Liver (tissue), 8 donors: ENCODE measurements at regions not wholly inside any gene's neighbourhood (a gene's known extent, or its start where the extent isn't known, plus 50 kb on each side); places are given as distances from the start of the nearest gene placed in this dataset.

Experiments
- DNase-seq: peaks from one replicate; pipeline ENCODE4 v3.0.0-alpha.2; 2017; ENCODE audit warnings: low spot score
- H3K27ac ChIP-seq, 2 donors: one replicate each; pipeline ENCODE4 v1.7.0; 2013; ENCODE audit warnings: inconsistent platforms in 2 of 2, low read length in 2 of 2, control low read depth in 1 of 2, low read depth in 1 of 2, mild to moderate bottlenecking in 1 of 2
- H3K27me3 ChIP-seq, 4 donors: one replicate each; pipeline versions ENCODE4 v1.6.1 to v1.7.0; 2013; ENCODE audit warnings: low read length in 3 of 4, inconsistent platforms in 1 of 4, mild to moderate bottlenecking in 1 of 4, moderate library complexity in 1 of 4; ENCODE audit not compliant: control insufficient read depth in 4 of 4, insufficient read depth in 4 of 4
- H3K36me3 ChIP-seq, 4 donors: one replicate each; pipeline versions ENCODE4 v1.6.1 to v1.7.0; 2013; ENCODE audit warnings: low read length in 3 of 4, mild to moderate bottlenecking in 3 of 4, low read depth in 1 of 4, moderate library complexity in 1 of 4; ENCODE audit not compliant: control insufficient read depth in 4 of 4, insufficient read depth in 3 of 4
- H3K4me1 ChIP-seq, 4 donors: one replicate each; pipeline versions ENCODE4 v1.6.1 to v1.7.0; 2013; ENCODE audit warnings: low read length in 3 of 4, mild to moderate bottlenecking in 3 of 4, moderate library complexity in 1 of 4; ENCODE audit not compliant: control insufficient read depth in 4 of 4, insufficient read depth in 4 of 4
- H3K4me3 ChIP-seq, 3 donors: one replicate each; pipeline versions ENCODE4 v1.6.1 to v1.7.0; 2013; ENCODE audit warnings: low read length in 3 of 3, control low read depth in 1 of 3, low read depth in 1 of 3, mild to moderate bottlenecking in 1 of 3
- H3K9ac ChIP-seq, 2 donors: one replicate each; pipeline ENCODE4 v1.7.0; 2013; ENCODE audit warnings: low read length in 2 of 2, mild to moderate bottlenecking in 2 of 2, moderate library complexity in 2 of 2, control low read depth in 1 of 2, low read depth in 1 of 2
- H3K9me3 ChIP-seq, 4 donors: one replicate each; pipeline versions ENCODE4 v1.6.1 to v1.7.0; 2013; ENCODE audit warnings: low read length in 3 of 4; ENCODE audit not compliant: control insufficient read depth in 4 of 4
- FOXA1 ChIP-seq: IDR thresholded peaks from 2 replicates; pipeline ENCODE4 v1.6.1; 2016; ENCODE audit warnings: antibody characterized with exemption
- FOXA2 ChIP-seq: IDR thresholded peaks from 2 replicates; pipeline ENCODE4 v1.6.1; 2016; ENCODE audit warnings: antibody characterized with exemption
- GABPA ChIP-seq, 2 donors: IDR thresholded peaks in 1 of 2; conservative IDR thresholded peaks in 1 of 2; 2 replicates each; pipeline ENCODE4 v1.6.1; 2016; ENCODE audit warnings: antibody characterized with exemption in 2 of 2, mild to moderate bottlenecking in 1 of 2, moderate library complexity in 1 of 2
- HNF4G ChIP-seq: IDR thresholded peaks from 2 replicates; pipeline ENCODE4 v1.6.1; 2016; ENCODE audit warnings: antibody characterized with exemption
- JUND ChIP-seq, 2 donors: IDR thresholded peaks; 2 replicates each; pipeline ENCODE4 v1.6.1; 2016; ENCODE audit warnings: antibody characterized with exemption in 2 of 2
- NR2F2 ChIP-seq: IDR thresholded peaks from 2 replicates; pipeline ENCODE4 v1.6.1; 2016; ENCODE audit warnings: antibody characterized with exemption
- RXRA ChIP-seq, 2 donors: IDR thresholded peaks; 2 replicates each; pipeline ENCODE4 v1.6.1; 2017 to 2018; ENCODE audit warnings: antibody characterized with exemption in 2 of 2, mild to moderate bottlenecking in 1 of 2
- SP1 ChIP-seq: IDR thresholded peaks from 2 replicates; pipeline ENCODE4 v1.6.1; 2018; ENCODE audit warnings: antibody characterized with exemption, mild to moderate bottlenecking
- TAF1 ChIP-seq: conservative IDR thresholded peaks from 2 replicates; pipeline ENCODE4 v1.6.1; 2016; ENCODE audit warnings: antibody characterized with exemption, mild to moderate bottlenecking
- YY1 ChIP-seq: IDR thresholded peaks from 2 replicates; pipeline ENCODE4 v1.6.1; 2016; ENCODE audit warnings: antibody characterized with exemption, mild to moderate bottlenecking
- WGBS: extraction: QIAGEN DNeasy Blood & Tissue Kit; methylation state at CpG from one replicate; pipeline ENCODE4 v1.1.7; 2013; 5-methylcytosine and 5-hydroxymethylcytosine counted together
- TF ChIP-seq, protein P1 (sequence below): IDR thresholded peaks from 2 replicates; pipeline ENCODE4 v1.6.1; 2016; ENCODE audit warnings: antibody characterized with exemption
- TF ChIP-seq, protein P2 (sequence below): IDR thresholded peaks from 2 replicates; pipeline ENCODE4 v1.6.1; 2016; ENCODE audit warnings: antibody characterized with exemption
- TF ChIP-seq, protein P3 (sequence below): IDR thresholded peaks from 2 replicates; pipeline ENCODE4 v1.6.1; 2016; ENCODE audit warnings: antibody characterized with exemption, mild to moderate bottlenecking
- TF ChIP-seq, protein P4 (sequence below): IDR thresholded peaks from 2 replicates; pipeline ENCODE4 v1.6.1; 2016; ENCODE audit warnings: antibody characterized with exemption
- TF ChIP-seq, protein P5 (sequence below): fragments of 150-350 bp; IDR thresholded peaks from 2 replicates; pipeline ENCODE4 v1.5.1; 2017; ENCODE audit warnings: improper control_type of control experiment, low read depth, low read length; ENCODE audit not compliant: missing input control
- donor health status: healthy.
- donor health status: healthy.
- donor health status: healthy.
- donor health status: healthy.
- donor health status: healthy.

DNA sequence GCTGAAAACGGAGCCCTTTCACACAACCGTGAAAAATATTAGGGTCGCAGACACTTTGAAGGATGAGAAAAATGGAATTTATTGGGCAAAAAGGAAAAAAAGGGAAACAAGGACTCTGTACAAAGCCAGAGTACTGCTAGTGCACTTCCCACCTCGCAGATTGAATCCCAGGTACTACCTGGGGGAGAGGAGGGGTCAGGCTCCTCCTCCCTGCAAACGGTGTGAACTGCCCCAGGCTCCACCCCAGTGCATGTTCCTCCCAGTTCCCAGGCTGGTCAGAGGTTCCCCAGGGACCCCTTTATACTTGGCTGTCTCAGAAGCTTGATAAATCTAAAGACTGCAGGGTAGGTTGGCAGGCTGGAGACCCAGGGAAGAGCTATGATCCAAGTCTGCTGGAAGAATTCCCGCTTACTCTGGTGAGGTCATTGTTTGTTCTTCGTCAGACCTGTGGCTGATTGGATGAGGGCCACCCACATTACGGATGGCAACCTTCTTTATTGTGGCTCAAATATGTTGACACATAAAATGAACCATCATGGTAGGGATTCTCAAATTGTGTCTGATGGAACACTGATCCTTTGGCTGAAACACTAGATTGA lies 290.4 kb upstream of the POU3F3 start:
- WGBS = 61% methylated on average over 8 of the region's 8 CpGs
- H3K9ac ChIP-seq = no peak overlapping the region
- DNase-seq = no peak

DNA sequence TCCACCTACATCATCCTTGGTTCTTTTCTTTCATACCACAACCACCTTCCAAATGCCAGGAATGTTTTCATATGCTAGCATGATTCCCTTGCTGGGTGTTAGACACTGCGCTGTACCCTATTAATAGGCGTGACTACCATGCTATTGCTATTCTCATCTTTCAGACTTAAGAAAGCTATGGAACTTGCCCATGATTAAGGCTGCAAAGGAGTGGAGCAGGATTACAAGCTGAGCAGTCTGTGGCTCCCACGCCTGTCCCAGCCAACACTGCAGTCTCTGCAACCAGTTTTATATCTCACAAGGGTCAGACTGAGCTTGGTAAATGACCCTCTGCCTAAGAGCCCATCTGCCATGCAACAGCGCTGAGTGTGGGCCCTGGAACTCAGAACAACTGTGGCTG lies 285.7 kb upstream of the POU3F3 start:
- Histone ChIP-seq H3K36me3 (no peaks in the 10 kb centered on the region), H3K9me3 (no peaks in the 10 kb centered on the region), H3K27ac (no peak overlapping the region), H3K4me1 (no peaks in the 10 kb centered on the region), H3K9ac (no peak overlapping the region), H3K4me3 (no peak overlapping the region), H3K27me3 (peaks cover 0 to 2% (median 0%) of the 10 kb centered on the region in 4 donors)
- 92% methylated on average over 4 of the region's 4 CpGs for WGBS
- no peak for DNase-seq
- TF ChIP-seq GABPA (IDR thresholded peaks at IDR 0.05 in 1 of 2, conservative IDR thresholded peaks at IDR 0.05 in 1 of 2) (no peak), HNF4G (no peak), RXRA (IDR thresholded peaks at IDR 0.05) (no peak), FOXA2 (no peak), YY1 (no peak)
- TF ChIP-seq, protein P1, sequence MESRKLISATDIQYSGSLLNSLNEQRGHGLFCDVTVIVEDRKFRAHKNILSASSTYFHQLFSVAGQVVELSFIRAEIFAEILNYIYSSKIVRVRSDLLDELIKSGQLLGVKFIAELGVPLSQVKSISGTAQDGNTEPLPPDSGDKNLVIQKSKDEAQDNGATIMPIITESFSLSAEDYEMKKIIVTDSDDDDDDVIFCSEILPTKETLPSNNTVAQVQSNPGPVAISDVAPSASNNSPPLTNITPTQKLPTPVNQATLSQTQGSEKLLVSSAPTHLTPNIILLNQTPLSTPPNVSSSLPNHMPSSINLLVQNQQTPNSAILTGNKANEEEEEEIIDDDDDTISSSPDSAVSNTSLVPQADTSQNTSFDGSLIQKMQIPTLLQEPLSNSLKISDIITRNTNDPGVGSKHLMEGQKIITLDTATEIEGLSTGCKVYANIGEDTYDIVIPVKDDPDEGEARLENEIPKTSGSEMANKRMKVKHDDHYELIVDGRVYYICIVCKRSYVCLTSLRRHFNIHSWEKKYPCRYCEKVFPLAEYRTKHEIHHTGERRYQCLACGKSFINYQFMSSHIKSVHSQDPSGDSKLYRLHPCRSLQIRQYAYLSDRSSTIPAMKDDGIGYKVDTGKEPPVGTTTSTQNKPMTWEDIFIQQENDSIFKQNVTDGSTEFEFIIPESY = no peak
- TF ChIP-seq, protein P2, sequence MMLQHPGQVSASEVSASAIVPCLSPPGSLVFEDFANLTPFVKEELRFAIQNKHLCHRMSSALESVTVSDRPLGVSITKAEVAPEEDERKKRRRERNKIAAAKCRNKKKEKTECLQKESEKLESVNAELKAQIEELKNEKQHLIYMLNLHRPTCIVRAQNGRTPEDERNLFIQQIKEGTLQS = no peak
- TF ChIP-seq, protein P3, sequence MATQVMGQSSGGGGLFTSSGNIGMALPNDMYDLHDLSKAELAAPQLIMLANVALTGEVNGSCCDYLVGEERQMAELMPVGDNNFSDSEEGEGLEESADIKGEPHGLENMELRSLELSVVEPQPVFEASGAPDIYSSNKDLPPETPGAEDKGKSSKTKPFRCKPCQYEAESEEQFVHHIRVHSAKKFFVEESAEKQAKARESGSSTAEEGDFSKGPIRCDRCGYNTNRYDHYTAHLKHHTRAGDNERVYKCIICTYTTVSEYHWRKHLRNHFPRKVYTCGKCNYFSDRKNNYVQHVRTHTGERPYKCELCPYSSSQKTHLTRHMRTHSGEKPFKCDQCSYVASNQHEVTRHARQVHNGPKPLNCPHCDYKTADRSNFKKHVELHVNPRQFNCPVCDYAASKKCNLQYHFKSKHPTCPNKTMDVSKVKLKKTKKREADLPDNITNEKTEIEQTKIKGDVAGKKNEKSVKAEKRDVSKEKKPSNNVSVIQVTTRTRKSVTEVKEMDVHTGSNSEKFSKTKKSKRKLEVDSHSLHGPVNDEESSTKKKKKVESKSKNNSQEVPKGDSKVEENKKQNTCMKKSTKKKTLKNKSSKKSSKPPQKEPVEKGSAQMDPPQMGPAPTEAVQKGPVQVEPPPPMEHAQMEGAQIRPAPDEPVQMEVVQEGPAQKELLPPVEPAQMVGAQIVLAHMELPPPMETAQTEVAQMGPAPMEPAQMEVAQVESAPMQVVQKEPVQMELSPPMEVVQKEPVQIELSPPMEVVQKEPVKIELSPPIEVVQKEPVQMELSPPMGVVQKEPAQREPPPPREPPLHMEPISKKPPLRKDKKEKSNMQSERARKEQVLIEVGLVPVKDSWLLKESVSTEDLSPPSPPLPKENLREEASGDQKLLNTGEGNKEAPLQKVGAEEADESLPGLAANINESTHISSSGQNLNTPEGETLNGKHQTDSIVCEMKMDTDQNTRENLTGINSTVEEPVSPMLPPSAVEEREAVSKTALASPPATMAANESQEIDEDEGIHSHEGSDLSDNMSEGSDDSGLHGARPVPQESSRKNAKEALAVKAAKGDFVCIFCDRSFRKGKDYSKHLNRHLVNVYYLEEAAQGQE = no peak

More for the DNA sequence above, 290.4 kb upstream of the POU3F3 start:
- Histone ChIP-seq H3K9me3 (no peaks in the 10 kb centered on the region), H3K27me3 (peaks cover 0 to 3% (median 1%) of the 10 kb centered on the region in 4 donors), H3K27ac (no peak overlapping the region), H3K4me3 (no peak overlapping the region), H3K4me1 (no peaks in the 10 kb centered on the region), H3K36me3 (no peaks in the 10 kb centered on the region)
- TF ChIP-seq NR2F2 (no peak), FOXA2 (no peak), HNF4G (no peak), JUND (IDR thresholded peaks at IDR 0.05) (no peak), SP1 (no peak), TAF1 (no peak), RXRA (IDR thresholded peaks at IDR 0.05) (no peak), FOXA1 (no peak), GABPA (IDR thresholded peaks at IDR 0.05 in 1 of 2, conservative IDR thresholded peaks at IDR 0.05 in 1 of 2) (no peak)
- TF ChIP-seq, protein P2 = no peak
- TF ChIP-seq, protein P4, sequence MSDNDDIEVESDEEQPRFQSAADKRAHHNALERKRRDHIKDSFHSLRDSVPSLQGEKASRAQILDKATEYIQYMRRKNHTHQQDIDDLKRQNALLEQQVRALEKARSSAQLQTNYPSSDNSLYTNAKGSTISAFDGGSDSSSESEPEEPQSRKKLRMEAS = no peak
- TF ChIP-seq, protein P5, sequence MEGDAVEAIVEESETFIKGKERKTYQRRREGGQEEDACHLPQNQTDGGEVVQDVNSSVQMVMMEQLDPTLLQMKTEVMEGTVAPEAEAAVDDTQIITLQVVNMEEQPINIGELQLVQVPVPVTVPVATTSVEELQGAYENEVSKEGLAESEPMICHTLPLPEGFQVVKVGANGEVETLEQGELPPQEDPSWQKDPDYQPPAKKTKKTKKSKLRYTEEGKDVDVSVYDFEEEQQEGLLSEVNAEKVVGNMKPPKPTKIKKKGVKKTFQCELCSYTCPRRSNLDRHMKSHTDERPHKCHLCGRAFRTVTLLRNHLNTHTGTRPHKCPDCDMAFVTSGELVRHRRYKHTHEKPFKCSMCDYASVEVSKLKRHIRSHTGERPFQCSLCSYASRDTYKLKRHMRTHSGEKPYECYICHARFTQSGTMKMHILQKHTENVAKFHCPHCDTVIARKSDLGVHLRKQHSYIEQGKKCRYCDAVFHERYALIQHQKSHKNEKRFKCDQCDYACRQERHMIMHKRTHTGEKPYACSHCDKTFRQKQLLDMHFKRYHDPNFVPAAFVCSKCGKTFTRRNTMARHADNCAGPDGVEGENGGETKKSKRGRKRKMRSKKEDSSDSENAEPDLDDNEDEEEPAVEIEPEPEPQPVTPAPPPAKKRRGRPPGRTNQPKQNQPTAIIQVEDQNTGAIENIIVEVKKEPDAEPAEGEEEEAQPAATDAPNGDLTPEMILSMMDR = no peak
